SK-N-MC (cell line): ENCODE measurements at regions not wholly inside any gene's neighbourhood (a gene's known extent, or its start where the extent isn't known, plus 50 kb on each side); places are given as distances from the start of the nearest gene placed in this dataset.

ENCODE experiments used
- DNase-seq: peaks from one replicate; pipeline ENCODE4 v3.0.0-alpha.2; 2011; ENCODE audit warnings: low read depth, low spot score
- H3K27ac ChIP-seq: fragments of 200-600 bp; sonication (generic); 2 replicates; pipeline ENCODE4 v1.5.1; 2016; ENCODE audit warnings: mixed run types
- H3K36me3 ChIP-seq: fragments of 200-600 bp; sonication (generic); 2 replicates; pipeline ENCODE4 v1.6.1; 2017; ENCODE audit warnings: antibody characterized with exemption, low read length, mixed read lengths; ENCODE audit not compliant: insufficient read depth
- H3K4me3 ChIP-seq: fragments of 200-600 bp; sonication (generic); 2 replicates; pipeline ENCODE4 v1.5.1; 2016
- H3K9ac ChIP-seq: fragments of 200-600 bp; sonication (generic); 2 replicates; pipeline ENCODE4 v1.8.0; 2017; ENCODE audit warnings: mixed run types, mixed read lengths; ENCODE audit not compliant: insufficient read length
- H3K9me3 ChIP-seq: fragments of 200-600 bp; sonication (generic); 2 replicates; pipeline ENCODE4 v1.6.1; 2017; ENCODE audit warnings: low read depth, mild to moderate bottlenecking, antibody characterized with exemption, low read length, moderate library complexity, mixed read lengths
- EZH2 ChIP-seq: fragments of 200-600 bp; sonication (generic); IDR thresholded peaks from one replicate; pipeline ENCODE4 v1.6.1; 2017; ENCODE audit warnings: antibody characterized with exemption
- FOXP2 ChIP-seq: optimal IDR thresholded peaks from 2 replicates; pipeline ENCODE3; 2011; ENCODE audit warnings: mild to moderate bottlenecking, moderate library complexity; ENCODE audit not compliant: insufficient read depth; ENCODE audit errors: extremely low read length, control extremely low read depth
- POLR2AphosphoS5 ChIP-seq: IDR thresholded peaks from 2 replicates; pipeline ENCODE4 v1.6.1; 2012; ENCODE audit warnings: mild to moderate bottlenecking, low read depth, low read length, borderline replicate concordance

DNA sequence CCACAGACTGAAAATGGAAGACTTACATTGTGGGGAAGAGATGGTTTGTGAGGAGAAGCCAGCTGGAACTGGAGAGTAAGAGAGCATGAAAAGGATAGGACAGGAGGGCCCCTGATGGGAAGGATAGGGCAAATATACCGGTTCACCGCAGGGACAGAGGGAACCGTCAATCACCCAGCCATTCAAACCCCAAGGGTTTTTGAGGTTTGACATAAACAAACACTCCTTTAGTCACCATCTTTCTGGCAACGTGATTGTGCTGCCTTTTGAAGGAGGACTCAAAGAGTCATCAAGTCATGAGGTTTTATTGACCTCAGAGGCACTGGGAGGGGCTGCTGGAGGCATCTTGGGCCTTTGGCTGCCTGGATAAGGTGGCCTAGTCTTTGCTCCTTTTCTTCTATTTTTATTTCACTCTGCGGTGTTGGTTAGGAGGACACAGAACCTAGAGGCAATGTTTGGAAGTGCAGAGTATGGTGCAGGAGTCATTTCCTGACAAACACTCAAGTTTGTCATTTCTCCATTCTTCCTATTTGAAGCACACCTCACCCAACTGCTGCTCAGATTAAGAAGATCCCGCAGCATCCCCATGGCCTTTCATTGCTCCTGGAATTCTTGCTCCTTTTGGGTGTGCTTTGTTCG lies 487.3 kb upstream of the SPRED2 start:
- H3K36me3 ChIP-seq = no peaks in the 10 kb centered on the region

DNA sequence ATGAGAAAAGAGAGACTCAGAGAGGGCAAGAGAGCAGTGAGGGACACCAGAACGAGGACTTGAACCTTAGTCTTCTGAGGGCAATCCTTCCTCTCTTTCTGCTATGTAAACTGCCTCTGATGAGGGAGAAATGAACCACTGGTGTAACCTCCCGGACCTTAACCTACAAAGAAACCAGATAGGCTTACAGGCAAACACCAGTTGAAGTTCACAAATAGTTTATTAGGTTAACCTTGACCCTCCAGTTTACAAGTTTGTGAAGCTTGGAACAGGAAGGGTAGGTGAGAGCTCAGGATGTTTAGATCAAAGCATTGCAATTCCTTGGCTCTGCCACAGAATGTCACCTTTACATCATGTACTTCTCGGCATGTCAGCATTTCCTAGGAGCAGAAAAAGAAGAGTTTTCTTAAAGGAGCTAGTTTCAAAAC lies 486.4 kb upstream of the SPRED2 start:
- H3K9me3 ChIP-seq = no peaks in the 10 kb centered on the region
- no peak overlapping the region for H3K9ac ChIP-seq
- H3K36me3 ChIP-seq = no peaks in the 10 kb centered on the region
- H3K27ac ChIP-seq = no peak overlapping the region
- no peak for DNase-seq
- no peak overlapping the region for H3K4me3 ChIP-seq
- TF ChIP-seq FOXP2 (no peak), EZH2 (no peak)

More for the DNA sequence above, 487.3 kb upstream of the SPRED2 start:
- Histone ChIP-seq H3K9ac (no peak overlapping the region), H3K27ac (no peak overlapping the region), H3K4me3 (no peak overlapping the region), H3K9me3 (no peaks in the 10 kb centered on the region)
- TF ChIP-seq EZH2 (no peak), POLR2AphosphoS5 (no peak), FOXP2 (no peak)
- no peak for DNase-seq

- no peak overlapping the region for H3K27ac ChIP-seq
- H3K9ac ChIP-seq = no peak overlapping the region
- no peaks in the 10 kb centered on the region for H3K9me3 ChIP-seq
- no peak for DNase-seq
- TF ChIP-seq FOXP2 (no peak), POLR2AphosphoS5 (no peak), EZH2 (no peak)
- no peaks in the 10 kb centered on the region for H3K36me3 ChIP-seq
- no peak overlapping the region for H3K4me3 ChIP-seq
These were observed 485.6 kb upstream of the SPRED2 start for GRCh38 chr2:65917986-65918385.

GRCh38 chr2:65916785-65917295 lies 484.4 kb upstream of the SPRED2 start:
- no peak for DNase-seq
- Histone ChIP-seq H3K4me3 (no peak overlapping the region), H3K9me3 (no peaks in the 10 kb centered on the region), H3K27ac (no peak overlapping the region), H3K36me3 (no peaks in the 10 kb centered on the region), H3K9ac (no peak overlapping the region)
- TF ChIP-seq FOXP2 (no peak), POLR2AphosphoS5 (no peak), EZH2 (no peak)

GRCh38 chr2:65916177-65916576 lies 483.8 kb upstream of the SPRED2 start:
- no peak for DNase-seq
- no peak for TF ChIP-seq EZH2
- TF ChIP-seq POLR2AphosphoS5 = no peak
- no peak for TF ChIP-seq FOXP2
- Histone ChIP-seq H3K9ac (no peak overlapping the region), H3K9me3 (no peaks in the 10 kb centered on the region), H3K36me3 (no peaks in the 10 kb centered on the region), H3K4me3 (no peak overlapping the region), H3K27ac (no peak overlapping the region)

DNA sequence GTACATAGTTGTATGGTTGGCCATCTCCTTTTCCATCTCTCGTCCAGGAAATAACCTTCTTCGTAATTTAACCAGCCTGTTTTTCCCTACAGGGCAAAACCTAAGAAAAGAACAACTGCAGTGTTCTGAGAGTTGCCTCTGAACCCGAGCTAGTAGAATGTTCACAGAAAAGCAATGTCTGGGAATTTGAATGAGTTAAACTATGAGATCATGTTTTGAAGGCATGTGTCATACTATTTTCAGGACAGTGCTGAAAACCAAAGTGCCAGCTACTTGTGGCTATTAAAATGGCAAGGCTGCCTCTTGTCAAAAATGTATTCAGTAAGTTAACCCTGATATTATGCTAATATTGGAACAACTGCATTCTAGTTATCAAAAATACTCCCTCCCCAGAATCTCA lies 482.9 kb upstream of the SPRED2 start:
- no peak for DNase-seq
- Histone ChIP-seq H3K27ac (no peak overlapping the region), H3K36me3 (no peaks in the 10 kb centered on the region), H3K9me3 (no peaks in the 10 kb centered on the region), H3K4me3 (no peak overlapping the region), H3K9ac (no peak overlapping the region)
- TF ChIP-seq POLR2AphosphoS5 (no peak), EZH2 (no peak), FOXP2 (no peak)

GRCh38 chr2:65914244-65914786 lies 481.9 kb upstream of the SPRED2 start:
- Histone ChIP-seq H3K9me3 (no peaks in the 10 kb centered on the region), H3K4me3 (no peak overlapping the region), H3K9ac (no peak overlapping the region), H3K36me3 (no peaks in the 10 kb centered on the region), H3K27ac (no peak overlapping the region)
- no peak for DNase-seq
- TF ChIP-seq FOXP2 (no peak), EZH2 (no peak), POLR2AphosphoS5 (no peak)

DNA sequence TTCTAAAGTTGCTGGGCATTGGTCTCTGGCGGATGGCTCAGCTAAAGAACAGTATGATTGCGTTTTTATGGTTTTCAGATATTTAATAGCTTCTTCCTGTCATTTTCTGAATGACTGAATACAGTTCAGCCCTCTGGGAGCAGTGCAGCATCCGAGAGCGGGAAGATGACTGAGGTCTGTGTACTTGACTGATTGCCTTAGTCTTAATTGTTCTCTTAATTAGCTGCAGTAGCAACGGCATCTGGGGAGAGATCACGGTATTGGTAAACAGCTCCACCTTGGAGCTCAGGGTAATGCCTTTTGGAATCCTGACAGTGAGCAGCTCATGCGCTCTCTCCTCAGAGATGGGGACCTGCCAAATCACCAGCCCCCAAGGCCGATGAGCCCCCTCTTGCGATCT lies 481.4 kb upstream of the SPRED2 start:
- no peak for DNase-seq

More for the DNA sequence above, 481.4 kb upstream of the SPRED2 start:
- no peak for TF ChIP-seq EZH2
- no peak for TF ChIP-seq FOXP2
- TF ChIP-seq POLR2AphosphoS5 = no peak
- H3K36me3 ChIP-seq = no peaks in the 10 kb centered on the region
- no peak overlapping the region for H3K9ac ChIP-seq
- H3K27ac ChIP-seq = no peak overlapping the region
- no peak overlapping the region for H3K4me3 ChIP-seq
- H3K9me3 ChIP-seq = no peaks in the 10 kb centered on the region
